ENCODE measurements at regions not wholly inside any gene's neighbourhood (a gene's known extent, or its start where the extent isn't known, plus 50 kb on each side); places are given as distances from the start of the nearest gene placed in this dataset.

GRCh38 chr7:18341756-18342155 lies 153.8 kb upstream of the HDAC9 start:
- no peak for ATAC-seq

GRCh38 chr7:18343047-18343446 lies 152.5 kb upstream of the HDAC9 start:
- H3K4me3 Mint-ChIP-seq = no peak overlapping the region
- H3K4me1 Mint-ChIP-seq (ENCODE audit: low read depth in 2 of 2) = peaks cover 0 to 5% of the 10 kb centered on the region in 2 donors
- H3K27me3 Mint-ChIP-seq = no peaks in the 10 kb centered on the region
- DNase-seq (ENCODE audit: low spot score) = no peak
- no peak overlapping the region for H3K27ac Mint-ChIP-seq
- peaks cover 3% of the 10 kb centered on the region for H3K9me3 Mint-ChIP-seq
- no peak for ATAC-seq
- H3K36me3 Mint-ChIP-seq = peaks cover 24% of the 10 kb centered on the region

More at GRCh38 chr7:18341756-18342155, 153.8 kb upstream of the HDAC9 start:
- H3K4me3 Mint-ChIP-seq = no peak overlapping the region
- H3K36me3 Mint-ChIP-seq = peaks cover 24% of the 10 kb centered on the region
- H3K4me1 Mint-ChIP-seq (ENCODE audit: low read depth in 2 of 2) = peaks cover 5 to 10% of the 10 kb centered on the region in 2 donors
- no peak overlapping the region for H3K27ac Mint-ChIP-seq
- H3K27me3 Mint-ChIP-seq = no peaks in the 10 kb centered on the region
- H3K9me3 Mint-ChIP-seq = peaks cover 3% of the 10 kb centered on the region
- no peak for DNase-seq (ENCODE audit: low spot score)

- ATAC-seq (no peak), DNase-seq (ENCODE audit: low spot score) (no peak)
- H3K4me1 Mint-ChIP-seq (ENCODE audit: low read depth in 2 of 2) = peaks cover 0 to 5% of the 10 kb centered on the region in 2 donors
- peaks cover 3% of the 10 kb centered on the region for H3K9me3 Mint-ChIP-seq
- H3K36me3 Mint-ChIP-seq = peaks cover 24% of the 10 kb centered on the region
- H3K27me3 Mint-ChIP-seq = no peaks in the 10 kb centered on the region
- H3K4me3 Mint-ChIP-seq = no peak overlapping the region
- H3K27ac Mint-ChIP-seq = no peak overlapping the region
Measured at GRCh38 chr7:18344536-18344935, 151.0 kb upstream of the HDAC9 start.

GRCh38 chr7:18345641-18346234 lies 149.8 kb upstream of the HDAC9 start:
- no peak overlapping the region for H3K4me3 Mint-ChIP-seq
- H3K36me3 Mint-ChIP-seq = peaks cover 16% of the 10 kb centered on the region
- H3K27ac Mint-ChIP-seq = no peak overlapping the region
- no peaks in the 10 kb centered on the region for H3K27me3 Mint-ChIP-seq
- H3K9me3 Mint-ChIP-seq = peaks cover 3% of the 10 kb centered on the region
- ATAC-seq (no peak), DNase-seq (ENCODE audit: low spot score) (no peak)
- peaks cover 0 to 5% of the 10 kb centered on the region in 2 donors for H3K4me1 Mint-ChIP-seq (ENCODE audit: low read depth in 2 of 2)

GRCh38 chr7:18347170-18347569 lies 148.4 kb upstream of the HDAC9 start:
- Mint-ChIP-seq H3K4me1 (ENCODE audit: low read depth in 2 of 2) (peaks cover 0 to under 1% of the 10 kb centered on the region in 2 donors), H3K4me3 (no peak overlapping the region), H3K27ac (no peak overlapping the region), H3K9me3 (no peaks in the 10 kb centered on the region), H3K36me3 (peaks cover 2% of the 10 kb centered on the region), H3K27me3 (no peaks in the 10 kb centered on the region)
- DNase-seq (ENCODE audit: low spot score) (no peak), ATAC-seq (no peak)

GRCh38 chr7:18350678-18351077 lies 144.9 kb upstream of the HDAC9 start:
- Mint-ChIP-seq H3K4me3 (no peak overlapping the region), H3K9me3 (no peaks in the 10 kb centered on the region), H3K27me3 (no peaks in the 10 kb centered on the region), H3K36me3 (no peaks in the 10 kb centered on the region), H3K27ac (no peak overlapping the region), H3K4me1 (ENCODE audit: low read depth in 2 of 2) (peaks cover 0 to 11% of the 10 kb centered on the region in 2 donors)
- ATAC-seq (no peak), DNase-seq (ENCODE audit: low spot score) (no peak)

DNA sequence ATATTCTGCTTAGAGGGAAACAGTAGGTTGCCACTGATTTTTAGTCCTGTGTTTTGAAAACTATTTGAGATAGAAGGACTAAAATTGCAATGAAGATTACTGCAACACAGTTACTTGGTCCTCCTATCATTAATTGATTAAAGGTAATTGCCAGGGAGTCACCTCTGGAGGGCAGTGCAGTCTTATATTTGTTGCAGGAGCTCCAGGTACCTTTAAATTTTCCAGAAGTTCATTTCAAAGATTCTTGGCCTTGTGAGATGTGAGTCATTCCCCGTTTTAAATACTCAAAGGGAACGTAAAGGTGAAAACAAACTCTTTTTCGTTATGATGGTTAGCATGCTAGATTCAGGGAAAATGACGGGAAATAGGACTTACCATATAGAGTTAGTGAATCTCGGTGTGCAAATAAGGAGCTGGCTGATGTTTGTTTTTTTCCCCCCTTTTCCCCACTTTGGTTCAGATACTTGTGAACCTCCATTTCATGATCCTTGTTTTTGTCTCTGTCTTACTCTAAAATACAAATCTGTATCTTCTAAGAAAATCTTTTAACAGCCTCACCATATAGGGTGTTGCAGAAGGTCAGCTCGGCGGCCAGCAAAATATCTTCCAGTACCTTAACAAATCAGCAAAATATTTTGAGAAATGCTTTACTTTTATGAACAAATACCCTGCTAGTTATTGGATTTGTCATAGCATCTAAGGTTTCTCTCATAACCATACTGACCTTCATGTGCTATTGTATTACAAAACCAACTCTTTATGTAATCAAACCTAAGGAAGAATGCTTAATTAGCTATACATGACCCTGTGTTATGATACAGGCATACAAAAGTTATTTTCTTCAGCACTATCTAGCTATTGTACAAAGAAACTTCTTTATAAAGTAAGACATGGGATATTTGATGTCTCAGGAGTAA lies 143.0 kb upstream of the HDAC9 start:
- Mint-ChIP-seq H3K4me3 (peak overlapping the region; percentile 47), H3K4me1 (ENCODE audit: low read depth in 2 of 2) (peaks cover 8 to 11% of the 10 kb centered on the region in 2 donors), H3K27ac (peak overlapping the region in 1 of 2 donors; percentile 54), H3K27me3 (no peaks in the 10 kb centered on the region), H3K9me3 (no peaks in the 10 kb centered on the region), H3K36me3 (no peaks in the 10 kb centered on the region)
- no peak for DNase-seq (ENCODE audit: low spot score)
- peak in 1 of 2 donors; percentile 62 for ATAC-seq

GRCh38 chr7:18353339-18353738 lies 142.2 kb upstream of the HDAC9 start:
- peaks cover 11 to 13% of the 10 kb centered on the region in 2 donors for H3K4me1 Mint-ChIP-seq (ENCODE audit: low read depth in 2 of 2)
- H3K36me3 Mint-ChIP-seq = no peaks in the 10 kb centered on the region
- H3K27me3 Mint-ChIP-seq = no peaks in the 10 kb centered on the region
- ATAC-seq (no peak), DNase-seq (ENCODE audit: low spot score) (no peak)
- H3K4me3 Mint-ChIP-seq = no peak overlapping the region
- H3K27ac Mint-ChIP-seq = no peak overlapping the region
- no peaks in the 10 kb centered on the region for H3K9me3 Mint-ChIP-seq

DNA sequence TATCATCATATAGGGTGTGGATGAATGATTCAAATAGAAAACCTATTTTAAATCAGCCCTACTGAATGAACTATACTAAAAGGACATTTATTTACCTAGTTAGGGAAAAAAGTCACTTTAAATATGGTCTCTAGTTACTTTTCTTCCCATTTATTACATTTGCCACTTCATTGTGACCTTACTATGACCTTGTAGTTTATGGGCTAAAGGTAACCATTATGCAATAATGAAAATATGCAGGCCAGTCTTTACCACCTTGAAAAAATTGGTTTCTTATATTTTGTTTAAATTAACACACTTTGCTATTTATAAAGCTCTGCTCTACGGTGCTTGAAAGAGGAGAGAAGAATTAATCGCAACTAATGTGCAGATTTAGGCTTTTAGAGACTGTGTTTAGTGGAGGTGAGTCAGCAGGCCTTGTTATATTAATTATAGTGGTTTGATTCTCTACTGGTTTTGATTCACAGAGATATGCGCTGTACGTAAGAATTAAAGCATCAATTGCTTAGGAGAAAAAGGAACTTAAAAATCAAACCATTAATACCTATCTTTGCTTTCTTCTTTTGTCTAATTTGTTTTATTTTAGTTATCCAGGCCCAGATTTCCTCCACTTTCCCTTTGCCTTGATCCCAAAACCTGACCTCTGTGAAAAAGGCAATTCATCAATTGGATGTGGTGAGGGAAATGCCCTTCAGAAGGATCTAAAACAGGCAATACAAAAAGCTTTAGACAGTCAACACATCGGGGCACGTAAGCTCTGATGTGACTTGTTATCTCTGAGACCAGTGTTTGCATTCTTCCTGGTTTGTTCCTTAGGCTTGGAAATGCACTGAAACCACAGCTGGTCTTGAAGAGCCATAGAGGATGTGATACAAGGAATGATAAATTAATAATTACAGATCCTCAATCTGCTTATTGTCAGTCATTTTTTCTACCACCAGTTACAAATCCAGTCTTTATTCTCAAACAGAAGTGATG lies 141.2 kb upstream of the HDAC9 start:
- H3K9me3 Mint-ChIP-seq = no peaks in the 10 kb centered on the region
- peaks cover 11 to 13% of the 10 kb centered on the region in 2 donors for H3K4me1 Mint-ChIP-seq (ENCODE audit: low read depth in 2 of 2)
- H3K4me3 Mint-ChIP-seq = no peak overlapping the region
- H3K27ac Mint-ChIP-seq = no peak overlapping the region
- H3K27me3 Mint-ChIP-seq = no peaks in the 10 kb centered on the region
- DNase-seq (ENCODE audit: low spot score) (no peak), ATAC-seq (no peak)
- H3K36me3 Mint-ChIP-seq = no peaks in the 10 kb centered on the region

- ATAC-seq (no peak), DNase-seq (ENCODE audit: low spot score) (no peak)
- no peaks in the 10 kb centered on the region for H3K36me3 Mint-ChIP-seq
- peak overlapping the region; percentile 10 to 81 for H3K27ac Mint-ChIP-seq
- H3K9me3 Mint-ChIP-seq = no peaks in the 10 kb centered on the region
- H3K4me1 Mint-ChIP-seq (ENCODE audit: low read depth in 2 of 2) = peaks cover 11 to 16% of the 10 kb centered on the region in 2 donors
- H3K4me3 Mint-ChIP-seq = peak overlapping the region; percentile 47
- no peaks in the 10 kb centered on the region for H3K27me3 Mint-ChIP-seq
Measured at GRCh38 chr7:18356191-18356645, 139.3 kb upstream of the HDAC9 start.

GRCh38 chr7:18357691-18358090 lies 137.9 kb upstream of the HDAC9 start:
- peak; percentile 40 to 52 for ATAC-seq
- Mint-ChIP-seq H3K36me3 (no peaks in the 10 kb centered on the region), H3K4me1 (ENCODE audit: low read depth in 2 of 2) (peaks cover 7 to 16% of the 10 kb centered on the region in 2 donors), H3K4me3 (no peak overlapping the region), H3K9me3 (no peaks in the 10 kb centered on the region), H3K27ac (no peak overlapping the region), H3K27me3 (no peaks in the 10 kb centered on the region)
- DNase-seq (ENCODE audit: low spot score) = no peak

GRCh38 chr7:18361756-18362155 lies 133.8 kb upstream of the HDAC9 start:
- Mint-ChIP-seq H3K27me3 (no peaks in the 10 kb centered on the region), H3K4me3 (no peak overlapping the region)

GRCh38 chr7:18363751-18364380 lies 131.7 kb upstream of the HDAC9 start:
- Mint-ChIP-seq H3K27ac (no peak overlapping the region), H3K27me3 (no peaks in the 10 kb centered on the region)

More at GRCh38 chr7:18361756-18362155, 133.8 kb upstream of the HDAC9 start:
- no peaks in the 10 kb centered on the region for H3K36me3 Mint-ChIP-seq
- H3K4me1 Mint-ChIP-seq (ENCODE audit: low read depth in 2 of 2) = peaks cover 0 to 10% of the 10 kb centered on the region in 2 donors
- ATAC-seq (no peak), DNase-seq (ENCODE audit: low spot score) (no peak)
- H3K9me3 Mint-ChIP-seq = no peaks in the 10 kb centered on the region
- no peak overlapping the region for H3K27ac Mint-ChIP-seq

More at GRCh38 chr7:18363751-18364380, 131.7 kb upstream of the HDAC9 start:
- Mint-ChIP-seq H3K4me3 (no peak overlapping the region), H3K36me3 (no peaks in the 10 kb centered on the region), H3K9me3 (no peaks in the 10 kb centered on the region), H3K4me1 (ENCODE audit: low read depth in 2 of 2) (peaks cover 0 to 5% of the 10 kb centered on the region in 2 donors)
- DNase-seq (ENCODE audit: low spot score) (no peak), ATAC-seq (no peak)
